Retinal pigment epithelial cell (primary cell): ENCODE measurements at regions not wholly inside any gene's neighbourhood (a gene's known extent, or its start where the extent isn't known, plus 50 kb on each side); places are given as distances from the start of the nearest gene placed in this dataset.

Experiments used
- DNase-seq: peaks from one replicate; pipeline ENCODE4 v3.0.0-alpha.2; 2010; ENCODE audit warnings: low read depth
- H3K4me3 ChIP-seq: 2 replicates; pipeline ENCODE4 v1.5.1; 2011; ENCODE audit warnings: mild to moderate bottlenecking, low read length, control low read depth, moderate library complexity
- CTCF ChIP-seq: conservative IDR thresholded peaks from 2 replicates; pipeline ENCODE4 v1.5.1; 2011; ENCODE audit warnings: low read depth, low read length, control low read depth, inconsistent platforms

GRCh38 chr10:100618632-100619255 is 83.0 kb downstream of the HIF1AN start:
- no peak for TF ChIP-seq CTCF

GRCh38 chr10:100620087-100620835 is 84.5 kb downstream of the HIF1AN start:
- TF ChIP-seq CTCF, result no peak
- DNase-seq, result no peak
- H3K4me3 ChIP-seq, result no peak overlapping the region

More at GRCh38 chr10:100618632-100619255, 83.0 kb downstream of the HIF1AN start:
- H3K4me3 ChIP-seq, result no peak overlapping the region
- DNase-seq, result no peak

- H3K4me3 ChIP-seq, result no peak overlapping the region
- DNase-seq, result no peak
- TF ChIP-seq CTCF, result no peak
These were observed 85.8 kb downstream of the HIF1AN start for GRCh38 chr10:100621360-100622205.

- TF ChIP-seq CTCF, result no peak
- no peak overlapping the region for H3K4me3 ChIP-seq
- no peak for DNase-seq
These were observed 87.2 kb downstream of the HIF1AN start for GRCh38 chr10:100622946-100623345.

- DNase-seq, result no peak
- TF ChIP-seq CTCF, result no peak
- no peak overlapping the region for H3K4me3 ChIP-seq
These were observed 87.9 kb downstream of the HIF1AN start for GRCh38 chr10:100623521-100624230.

- no peak overlapping the region for H3K4me3 ChIP-seq
- DNase-seq, result no peak
- no peak for TF ChIP-seq CTCF
These were observed 88.6 kb downstream of the HIF1AN start for GRCh38 chr10:100624298-100624697.
